GM23338 (cell line): ENCODE measurements at regions not wholly inside any gene's neighbourhood (a gene's known extent, or its start where the extent isn't known, plus 50 kb on each side); places are given as distances from the start of the nearest gene placed in this dataset.

Source experiments
- ATAC-seq: fragments of 200-7000 bp; cut with Tn5 transposase; 3 replicates; pipeline ENCODE4 v1.9.1; 2020
- DNase-seq: peaks from one replicate; pipeline ENCODE4 v3.0.0-alpha.2; 2015; ENCODE audit warnings: low spot score
- H2AFZ ChIP-seq: fragments of 200-600 bp; sonication (generic); 2 replicates; pipeline ENCODE4 v1.8.0; 2016; ENCODE audit warnings: antibody characterized with exemption, mild to moderate bottlenecking, moderate library complexity
- H3F3A ChIP-seq: fragments of 200-600 bp; sonication (generic); replicated peaks from 2 replicates; pipeline ENCODE4 v1.8.0; 2017; ENCODE audit warnings: antibody characterized with exemption, mixed run types, low read depth
- H3K27ac ChIP-seq: fragments of 200-600 bp; sonication (generic); 2 replicates; pipeline ENCODE4 v1.6.1; 2016; ENCODE audit warnings: low read depth
- H3K27me3 ChIP-seq: fragments of 200-600 bp; sonication (generic); 2 replicates; pipeline ENCODE4 v1.8.0; 2016; ENCODE audit warnings: mild to moderate bottlenecking, mixed run types, moderate library complexity; ENCODE audit not compliant: insufficient read depth
- H3K36me3 ChIP-seq: fragments of 200-600 bp; sonication (generic); 2 replicates; pipeline ENCODE4 v1.8.0; 2016; ENCODE audit warnings: mild to moderate bottlenecking; ENCODE audit not compliant: insufficient read depth
- H3K4me1 ChIP-seq: fragments of 200-600 bp; sonication (generic); 2 replicates; pipeline ENCODE4 v1.8.0; 2016; ENCODE audit warnings: mild to moderate bottlenecking, moderate library complexity; ENCODE audit not compliant: insufficient read depth
- H3K4me2 ChIP-seq: fragments of 200-600 bp; sonication (generic); 2 replicates; pipeline ENCODE4 v1.7.1; 2017; ENCODE audit warnings: mixed run types
- H3K4me3 ChIP-seq: fragments of 200-600 bp; sonication (generic); 2 replicates; pipeline ENCODE4 v1.6.1; 2016; ENCODE audit warnings: mixed run types
- H3K79me2 ChIP-seq: fragments of 200-600 bp; sonication (generic); replicated peaks from 2 replicates; pipeline ENCODE4 v1.8.0; 2017; ENCODE audit warnings: mild to moderate bottlenecking; ENCODE audit not compliant: insufficient read depth
- H3K9me2 ChIP-seq: fragments of 200-600 bp; sonication (generic); 2 replicates; pipeline ENCODE4 v1.8.0; 2017; ENCODE audit not compliant: insufficient read depth
- H4K20me1 ChIP-seq: fragments of 200-600 bp; sonication (generic); replicated peaks from 2 replicates; pipeline ENCODE4 v1.8.0; 2017; ENCODE audit warnings: mild to moderate bottlenecking; ENCODE audit not compliant: insufficient read depth
- H3K27ac Mint-ChIP-seq: 2 replicates; pipeline ENCODE4 v1.8.0; 2020; ENCODE audit warnings: inconsistent platforms, mild to moderate bottlenecking, moderate library complexity, mixed read lengths
- H3K27me3 Mint-ChIP-seq: 3 replicates; pipeline ENCODE4 v1.8.0; 2022; ENCODE audit warnings: low read depth, mild to moderate bottlenecking, moderate library complexity, mixed read lengths, inconsistent platforms; ENCODE audit not compliant: insufficient read depth, poor library complexity
- H3K36me3 Mint-ChIP-seq: 3 replicates; pipeline ENCODE4 v1.8.0; 2021; ENCODE audit warnings: low read depth, mild to moderate bottlenecking, inconsistent platforms, moderate library complexity, mixed read lengths
- H3K4me1 Mint-ChIP-seq: 3 replicates; pipeline ENCODE4 v1.8.0; 2020; ENCODE audit warnings: mild to moderate bottlenecking, inconsistent platforms, mixed read lengths
- H3K4me3 Mint-ChIP-seq: 3 replicates; pipeline ENCODE4 v1.8.0; 2021; ENCODE audit warnings: moderate library complexity, mild to moderate bottlenecking, inconsistent platforms, mixed read lengths
- H3K9me3 Mint-ChIP-seq: 3 replicates; pipeline ENCODE4 v1.8.0; 2020; ENCODE audit warnings: moderate library complexity, mild to moderate bottlenecking, inconsistent platforms, mixed read lengths
- ZNF114 ChIP-seq: fragments of 250-450 bp; sonication (Bioruptor Pico); IDR thresholded peaks from 2 replicates; pipeline ENCODE4 v1.5.0; 2020; ENCODE audit warnings: mild to moderate bottlenecking, moderate library complexity
- TF ChIP-seq, protein P1 (sequence below): fragments of 250-450 bp; sonication (Bioruptor Pico); IDR thresholded peaks from 2 replicates; pipeline ENCODE4 v1.5.0; 2020; ENCODE audit warnings: mild to moderate bottlenecking, moderate library complexity
- TF ChIP-seq, protein P2 (sequence below): IDR thresholded peaks from one replicate; pipeline ENCODE4 v1.6.1; 2018; ENCODE audit warnings: antibody characterized with exemption; ENCODE audit not compliant: unreplicated experiment

DNA sequence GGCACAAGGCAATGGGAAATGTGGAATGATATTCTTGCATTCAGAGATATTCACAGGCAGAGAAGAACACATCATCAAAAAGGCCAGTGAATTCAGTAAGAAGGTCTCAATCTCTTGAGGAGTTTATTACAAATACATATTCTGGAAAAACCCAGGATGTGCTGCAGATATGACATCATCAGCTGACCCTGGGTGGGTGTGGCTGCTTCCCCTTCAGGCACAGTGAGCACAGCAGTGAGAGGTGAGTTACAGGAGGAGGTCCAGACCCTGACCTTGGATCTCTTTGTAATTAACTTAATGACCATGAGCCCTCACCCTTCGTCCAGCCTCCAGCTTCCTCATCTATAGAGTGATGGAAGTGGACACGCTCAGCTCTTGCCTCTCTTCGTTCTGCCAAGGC is 147.5 kb upstream of the SYNDIG1 start:
- H3K27me3 Mint-ChIP-seq, result no peaks in the 10 kb centered on the region
- H3K4me1 Mint-ChIP-seq, result peaks cover 6% of the 10 kb centered on the region
- DNase-seq (no peak), ATAC-seq (no peak)
- TF ChIP-seq, protein P1, sequence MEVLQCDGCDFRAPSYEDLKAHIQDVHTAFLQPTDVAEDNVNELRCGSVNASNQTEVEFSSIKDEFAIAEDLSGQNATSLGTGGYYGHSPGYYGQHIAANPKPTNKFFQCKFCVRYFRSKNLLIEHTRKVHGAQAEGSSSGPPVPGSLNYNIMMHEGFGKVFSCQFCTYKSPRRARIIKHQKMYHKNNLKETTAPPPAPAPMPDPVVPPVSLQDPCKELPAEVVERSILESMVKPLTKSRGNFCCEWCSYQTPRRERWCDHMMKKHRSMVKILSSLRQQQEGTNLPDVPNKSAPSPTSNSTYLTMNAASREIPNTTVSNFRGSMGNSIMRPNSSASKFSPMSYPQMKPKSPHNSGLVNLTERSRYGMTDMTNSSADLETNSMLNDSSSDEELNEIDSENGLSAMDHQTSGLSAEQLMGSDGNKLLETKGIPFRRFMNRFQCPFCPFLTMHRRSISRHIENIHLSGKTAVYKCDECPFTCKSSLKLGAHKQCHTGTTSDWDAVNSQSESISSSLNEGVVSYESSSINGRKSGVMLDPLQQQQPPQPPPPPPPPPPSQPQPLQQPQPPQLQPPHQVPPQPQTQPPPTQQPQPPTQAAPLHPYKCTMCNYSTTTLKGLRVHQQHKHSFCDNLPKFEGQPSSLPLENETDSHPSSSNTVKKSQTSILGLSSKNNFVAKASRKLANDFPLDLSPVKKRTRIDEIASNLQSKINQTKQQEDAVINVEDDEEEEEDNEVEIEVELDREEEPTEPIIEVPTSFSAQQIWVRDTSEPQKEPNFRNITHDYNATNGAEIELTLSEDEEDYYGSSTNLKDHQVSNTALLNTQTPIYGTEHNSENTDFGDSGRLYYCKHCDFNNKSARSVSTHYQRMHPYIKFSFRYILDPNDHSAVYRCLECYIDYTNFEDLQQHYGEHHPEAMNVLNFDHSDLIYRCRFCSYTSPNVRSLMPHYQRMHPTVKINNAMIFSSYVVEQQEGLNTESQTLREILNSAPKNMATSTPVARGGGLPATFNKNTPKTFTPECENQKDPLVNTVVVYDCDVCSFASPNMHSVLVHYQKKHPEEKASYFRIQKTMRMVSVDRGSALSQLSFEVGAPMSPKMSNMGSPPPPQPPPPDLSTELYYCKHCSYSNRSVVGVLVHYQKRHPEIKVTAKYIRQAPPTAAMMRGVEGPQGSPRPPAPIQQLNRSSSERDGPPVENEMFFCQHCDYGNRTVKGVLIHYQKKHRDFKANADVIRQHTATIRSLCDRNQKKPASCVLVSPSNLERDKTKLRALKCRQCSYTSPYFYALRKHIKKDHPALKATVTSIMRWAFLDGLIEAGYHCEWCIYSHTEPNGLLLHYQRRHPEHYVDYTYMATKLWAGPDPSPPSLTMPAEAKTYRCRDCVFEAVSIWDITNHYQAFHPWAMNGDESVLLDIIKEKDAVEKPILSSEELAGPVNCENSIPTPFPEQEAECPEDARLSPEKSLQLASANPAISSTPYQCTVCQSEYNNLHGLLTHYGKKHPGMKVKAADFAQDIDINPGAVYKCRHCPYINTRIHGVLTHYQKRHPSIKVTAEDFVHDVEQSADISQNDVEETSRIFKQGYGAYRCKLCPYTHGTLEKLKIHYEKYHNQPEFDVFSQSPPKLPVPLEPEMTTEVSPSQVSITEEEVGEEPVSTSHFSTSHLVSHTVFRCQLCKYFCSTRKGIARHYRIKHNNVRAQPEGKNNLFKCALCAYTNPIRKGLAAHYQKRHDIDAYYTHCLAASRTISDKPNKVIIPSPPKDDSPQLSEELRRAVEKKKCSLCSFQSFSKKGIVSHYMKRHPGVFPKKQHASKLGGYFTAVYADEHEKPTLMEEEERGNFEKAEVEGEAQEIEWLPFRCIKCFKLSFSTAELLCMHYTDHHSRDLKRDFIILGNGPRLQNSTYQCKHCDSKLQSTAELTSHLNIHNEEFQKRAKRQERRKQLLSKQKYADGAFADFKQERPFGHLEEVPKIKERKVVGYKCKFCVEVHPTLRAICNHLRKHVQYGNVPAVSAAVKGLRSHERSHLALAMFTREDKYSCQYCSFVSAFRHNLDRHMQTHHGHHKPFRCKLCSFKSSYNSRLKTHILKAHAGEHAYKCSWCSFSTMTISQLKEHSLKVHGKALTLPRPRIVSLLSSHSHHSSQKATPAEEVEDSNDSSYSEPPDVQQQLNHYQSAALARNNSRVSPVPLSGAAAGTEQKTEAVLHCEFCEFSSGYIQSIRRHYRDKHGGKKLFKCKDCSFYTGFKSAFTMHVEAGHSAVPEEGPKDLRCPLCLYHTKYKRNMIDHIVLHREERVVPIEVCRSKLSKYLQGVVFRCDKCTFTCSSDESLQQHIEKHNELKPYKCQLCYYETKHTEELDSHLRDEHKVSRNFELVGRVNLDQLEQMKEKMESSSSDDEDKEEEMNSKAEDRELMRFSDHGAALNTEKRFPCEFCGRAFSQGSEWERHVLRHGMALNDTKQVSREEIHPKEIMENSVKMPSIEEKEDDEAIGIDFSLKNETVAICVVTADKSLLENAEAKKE, result no peak
- no peak for TF ChIP-seq ZNF114 (CRISPR knock-in tag)
- Histone ChIP-seq H3K79me2 (no peaks in the 10 kb centered on the region), H3K27ac (no peak overlapping the region), H3K9me2 (peaks cover 2% of the 10 kb centered on the region; the same call in 1 of the 2 replicates), H3K27me3 (no peaks in the 10 kb centered on the region), H3K4me2 (no peak overlapping the region), H4K20me1 (no peaks in the 10 kb centered on the region), H2AFZ (no peak overlapping the region), H3F3A (no peaks in the 10 kb centered on the region), H3K36me3 (no peaks in the 10 kb centered on the region), H3K4me3 (no peak overlapping the region), H3K4me1 (no peaks in the 10 kb centered on the region)
- H3K4me3 Mint-ChIP-seq, result no peak overlapping the region
- H3K9me3 Mint-ChIP-seq, result no peaks in the 10 kb centered on the region
- no peaks in the 10 kb centered on the region for H3K36me3 Mint-ChIP-seq
- H3K27ac Mint-ChIP-seq, result no peak overlapping the region

DNA sequence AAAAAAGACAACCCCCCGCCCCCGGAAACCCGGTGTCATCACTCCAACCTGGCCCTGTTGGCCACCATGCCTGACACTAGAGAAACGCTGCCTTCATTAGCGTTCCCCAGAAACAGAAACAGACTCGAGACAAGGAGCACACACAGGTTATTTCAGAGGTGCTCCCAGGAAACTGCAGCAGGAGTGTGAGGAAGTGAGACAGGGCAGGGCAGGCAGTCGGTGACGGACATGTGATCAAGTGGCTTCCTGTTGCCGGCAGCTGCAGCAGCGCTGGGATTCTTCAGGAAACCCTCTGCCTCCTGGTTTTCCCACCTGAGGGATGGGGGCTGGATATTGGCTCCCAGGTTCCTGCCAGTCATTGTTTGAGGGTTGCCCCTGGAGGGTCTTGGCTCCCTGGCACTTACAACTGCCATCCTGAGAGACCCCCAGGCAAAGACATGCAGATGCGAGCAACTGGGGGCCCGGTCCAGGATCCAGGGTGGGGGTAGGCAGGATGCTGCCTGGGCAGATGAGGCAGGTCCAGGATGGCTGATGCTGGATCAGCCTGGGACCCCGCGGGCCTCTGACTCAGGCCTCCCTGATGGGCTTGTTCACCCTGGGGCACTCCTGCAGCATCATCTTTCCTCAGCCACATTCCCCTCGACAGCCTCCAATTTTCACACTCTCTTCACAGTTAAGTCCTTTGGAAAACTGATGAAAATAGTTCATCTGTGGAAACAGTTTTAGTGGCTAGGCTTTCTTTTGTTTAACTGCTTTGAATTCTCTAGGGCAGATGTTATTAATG is 150.7 kb upstream of the SYNDIG1 start:
- no peak overlapping the region for H3K27ac ChIP-seq
- peak overlapping the region; percentile 47; the same call in 1 of the 2 replicates for H2AFZ ChIP-seq
- Mint-ChIP-seq H3K36me3 (no peaks in the 10 kb centered on the region), H3K9me3 (no peaks in the 10 kb centered on the region), H3K27me3 (no peaks in the 10 kb centered on the region), H3K27ac (no peak overlapping the region), H3K4me3 (no peak overlapping the region), H3K4me1 (no peaks in the 10 kb centered on the region)
- H3K79me2 ChIP-seq, result no peaks in the 10 kb centered on the region
- H3K4me1 ChIP-seq, result no peaks in the 10 kb centered on the region
- H3F3A ChIP-seq, result no peaks in the 10 kb centered on the region
- no peaks in the 10 kb centered on the region for H4K20me1 ChIP-seq
- no peak for DNase-seq
- no peaks in the 10 kb centered on the region for H3K27me3 ChIP-seq
- H3K9me2 ChIP-seq, result no peaks in the 10 kb centered on the region
- H3K4me2 ChIP-seq, result no peak overlapping the region
- no peak for ATAC-seq
- no peak overlapping the region for H3K4me3 ChIP-seq
- H3K36me3 ChIP-seq, result no peaks in the 10 kb centered on the region
- TF ChIP-seq, protein P2, sequence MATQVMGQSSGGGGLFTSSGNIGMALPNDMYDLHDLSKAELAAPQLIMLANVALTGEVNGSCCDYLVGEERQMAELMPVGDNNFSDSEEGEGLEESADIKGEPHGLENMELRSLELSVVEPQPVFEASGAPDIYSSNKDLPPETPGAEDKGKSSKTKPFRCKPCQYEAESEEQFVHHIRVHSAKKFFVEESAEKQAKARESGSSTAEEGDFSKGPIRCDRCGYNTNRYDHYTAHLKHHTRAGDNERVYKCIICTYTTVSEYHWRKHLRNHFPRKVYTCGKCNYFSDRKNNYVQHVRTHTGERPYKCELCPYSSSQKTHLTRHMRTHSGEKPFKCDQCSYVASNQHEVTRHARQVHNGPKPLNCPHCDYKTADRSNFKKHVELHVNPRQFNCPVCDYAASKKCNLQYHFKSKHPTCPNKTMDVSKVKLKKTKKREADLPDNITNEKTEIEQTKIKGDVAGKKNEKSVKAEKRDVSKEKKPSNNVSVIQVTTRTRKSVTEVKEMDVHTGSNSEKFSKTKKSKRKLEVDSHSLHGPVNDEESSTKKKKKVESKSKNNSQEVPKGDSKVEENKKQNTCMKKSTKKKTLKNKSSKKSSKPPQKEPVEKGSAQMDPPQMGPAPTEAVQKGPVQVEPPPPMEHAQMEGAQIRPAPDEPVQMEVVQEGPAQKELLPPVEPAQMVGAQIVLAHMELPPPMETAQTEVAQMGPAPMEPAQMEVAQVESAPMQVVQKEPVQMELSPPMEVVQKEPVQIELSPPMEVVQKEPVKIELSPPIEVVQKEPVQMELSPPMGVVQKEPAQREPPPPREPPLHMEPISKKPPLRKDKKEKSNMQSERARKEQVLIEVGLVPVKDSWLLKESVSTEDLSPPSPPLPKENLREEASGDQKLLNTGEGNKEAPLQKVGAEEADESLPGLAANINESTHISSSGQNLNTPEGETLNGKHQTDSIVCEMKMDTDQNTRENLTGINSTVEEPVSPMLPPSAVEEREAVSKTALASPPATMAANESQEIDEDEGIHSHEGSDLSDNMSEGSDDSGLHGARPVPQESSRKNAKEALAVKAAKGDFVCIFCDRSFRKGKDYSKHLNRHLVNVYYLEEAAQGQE, result no peak
